Panc1 (cell line): ENCODE measurements at regions not wholly inside any gene's neighbourhood (a gene's known extent, or its start where the extent isn't known, plus 50 kb on each side); places are given as distances from the start of the nearest gene placed in this dataset.

Source experiments
- ATAC-seq: fragments of 200-7000 bp; cut with Tn5 transposase; 2 replicates; pipeline ENCODE4 v1.9.1; 2020; ENCODE audit warnings: mild to moderate bottlenecking, moderate library complexity
- BruUV-seq: library from RNA; stranded (reverse); fragments of 400-500 nt; replicated peaks from 2 replicates; lab custom pipeline; 2021; lab: Mats Ljungman, UMichigan
- CTCF ChIA-PET: fragments of 300-600 bp; sonication (Branson Sonifier 250); formaldehyde crosslinking; loops from one replicate; lab custom pipeline; 2022; ENCODE audit warnings: antibody characterized with exemption; lab: Charles Lee
- POLR2A ChIA-PET: fragments of 300-600 bp; sonication (Branson Sonifier 250); formaldehyde crosslinking; loops from one replicate; lab custom pipeline; 2022; ENCODE audit warnings: antibody characterized with exemption; lab: Charles Lee
- DNase-seq: peaks from one replicate; pipeline ENCODE4 v3.0.0-alpha.2; 2010; ENCODE audit warnings: low read depth, low spot score
- H3K27ac ChIP-seq: 2 replicates; pipeline ENCODE4 v1.5.1; 2011; ENCODE audit warnings: mild to moderate bottlenecking, low read length, inconsistent platforms
- H3K27me3 ChIP-seq: fragments of 200-500 bp; sonication (Bioruptor generic); 2 replicates; pipeline ENCODE4 v1.6.0; 2014; ENCODE audit warnings: low read length, inconsistent platforms; ENCODE audit not compliant: control insufficient read depth, insufficient read depth
- H3K36me3 ChIP-seq: fragments of 200-500 bp; sonication (Bioruptor generic); 2 replicates; pipeline ENCODE4 v1.5.1; 2014; ENCODE audit warnings: inconsistent platforms, mild to moderate bottlenecking, low read length, moderate library complexity; ENCODE audit not compliant: control insufficient read depth, insufficient read depth
- H3K4me1 ChIP-seq: 2 replicates; pipeline ENCODE4 v1.5.1; 2011; ENCODE audit warnings: inconsistent platforms, mild to moderate bottlenecking, low read length, moderate library complexity; ENCODE audit not compliant: control insufficient read depth, insufficient read depth
- H3K4me3 ChIP-seq, 2 experiments: 2 replicates each; pipeline ENCODE4 v1.5.1; 2011 to 2012; ENCODE audit warnings: low read depth in 2 of 2, low read length in 2 of 2, mild to moderate bottlenecking in 2 of 2, inconsistent platforms in 1 of 2, moderate library complexity in 1 of 2
- H3K9me3 ChIP-seq: fragments of 200-500 bp; sonication (Bioruptor generic); 2 replicates; pipeline ENCODE4 v1.5.1; 2014; ENCODE audit warnings: low read depth, mild to moderate bottlenecking, inconsistent platforms, low read length, moderate library complexity; ENCODE audit not compliant: control insufficient read depth, insufficient read depth
- POLR2AphosphoS5 ChIP-seq: IDR thresholded peaks from 2 replicates; pipeline ENCODE4 v1.6.1; 2012; ENCODE audit warnings: mild to moderate bottlenecking, low read depth, low read length, moderate library complexity
- SIN3A ChIP-seq: IDR thresholded peaks from 2 replicates; pipeline ENCODE4 v1.6.1; 2012; ENCODE audit warnings: low read depth, mild to moderate bottlenecking, low read length, moderate library complexity, borderline replicate concordance; ENCODE audit not compliant: insufficient read depth
- TCF7L2 ChIP-seq: IDR thresholded peaks from 2 replicates; pipeline ENCODE4 v1.6.1; 2011; ENCODE audit warnings: mild to moderate bottlenecking, low read depth, low read length, inconsistent platforms
- in situ Hi-C: cut with HindIII; loops from 2 replicates; pipeline ENCODE4 v1.10.0; 2016; ENCODE audit warnings: low sequenced_read_pairs, low pct_unique_long_range_greater_than_20kb
- intact Hi-C: fragments of 100-400 bp; cut with micrococcal nuclease; formaldehyde crosslinking; loops from one replicate; pipeline ENCODE4 v1.10.0; 2022; ENCODE audit not compliant: unreplicated experiment
- TF ChIP-seq, protein P1 (sequence below): fragments of 450-650 bp; IDR thresholded peaks from 2 replicates; pipeline ENCODE4 v1.5.1; 2017; ENCODE audit warnings: mild to moderate bottlenecking
- TF ChIP-seq, protein P2 (sequence below), 2 experiments: IDR thresholded peaks; 2 replicates each; pipeline ENCODE4 v1.6.1; 2011 to 2012; ENCODE audit warnings: low read depth in 2 of 2, control low read depth in 1 of 2, low read length in 1 of 2, mild to moderate bottlenecking in 1 of 2, moderate library complexity in 1 of 2; ENCODE audit not compliant: insufficient read depth in 1 of 2

DNA sequence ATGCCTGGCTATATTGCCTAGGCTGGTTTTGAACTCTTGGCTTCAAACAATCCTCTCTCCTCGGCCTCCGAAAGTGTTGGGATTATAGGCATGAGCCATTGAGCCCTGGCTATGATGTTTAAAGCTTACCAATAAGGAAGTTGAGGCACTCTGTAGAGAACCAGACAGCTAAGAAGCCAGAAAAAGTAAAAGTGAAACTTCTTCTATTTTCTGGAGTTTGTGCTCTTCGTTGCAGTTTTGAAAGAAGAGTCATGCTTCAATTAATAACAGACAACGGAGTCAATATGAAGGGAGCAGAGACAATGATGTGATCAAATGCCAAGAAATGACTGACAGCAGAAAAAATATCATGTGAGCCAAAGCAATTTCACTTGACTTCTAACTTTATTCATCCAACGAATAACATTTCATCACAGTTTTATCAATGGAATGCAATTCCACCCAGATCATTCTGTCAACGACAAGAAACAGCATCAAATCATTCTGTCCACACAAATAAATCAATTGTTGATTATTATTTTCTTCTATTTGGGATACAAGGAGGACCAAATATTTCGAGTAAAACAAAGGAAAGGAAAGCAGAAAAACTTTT, 175.5 kb upstream of the CELF4 start:
- H3K27me3 ChIP-seq = no peaks in the 10 kb centered on the region; the same call in 1 of the 2 replicates
- no TSS peak for BruUV-seq
- H3K4me1 ChIP-seq = no peaks in the 10 kb centered on the region
- TF ChIP-seq, protein P1, sequence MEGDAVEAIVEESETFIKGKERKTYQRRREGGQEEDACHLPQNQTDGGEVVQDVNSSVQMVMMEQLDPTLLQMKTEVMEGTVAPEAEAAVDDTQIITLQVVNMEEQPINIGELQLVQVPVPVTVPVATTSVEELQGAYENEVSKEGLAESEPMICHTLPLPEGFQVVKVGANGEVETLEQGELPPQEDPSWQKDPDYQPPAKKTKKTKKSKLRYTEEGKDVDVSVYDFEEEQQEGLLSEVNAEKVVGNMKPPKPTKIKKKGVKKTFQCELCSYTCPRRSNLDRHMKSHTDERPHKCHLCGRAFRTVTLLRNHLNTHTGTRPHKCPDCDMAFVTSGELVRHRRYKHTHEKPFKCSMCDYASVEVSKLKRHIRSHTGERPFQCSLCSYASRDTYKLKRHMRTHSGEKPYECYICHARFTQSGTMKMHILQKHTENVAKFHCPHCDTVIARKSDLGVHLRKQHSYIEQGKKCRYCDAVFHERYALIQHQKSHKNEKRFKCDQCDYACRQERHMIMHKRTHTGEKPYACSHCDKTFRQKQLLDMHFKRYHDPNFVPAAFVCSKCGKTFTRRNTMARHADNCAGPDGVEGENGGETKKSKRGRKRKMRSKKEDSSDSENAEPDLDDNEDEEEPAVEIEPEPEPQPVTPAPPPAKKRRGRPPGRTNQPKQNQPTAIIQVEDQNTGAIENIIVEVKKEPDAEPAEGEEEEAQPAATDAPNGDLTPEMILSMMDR = no peak
- TF ChIP-seq SIN3A (no peak), TCF7L2 (no peak), POLR2AphosphoS5 (no peak)
- TF ChIP-seq, protein P2, sequence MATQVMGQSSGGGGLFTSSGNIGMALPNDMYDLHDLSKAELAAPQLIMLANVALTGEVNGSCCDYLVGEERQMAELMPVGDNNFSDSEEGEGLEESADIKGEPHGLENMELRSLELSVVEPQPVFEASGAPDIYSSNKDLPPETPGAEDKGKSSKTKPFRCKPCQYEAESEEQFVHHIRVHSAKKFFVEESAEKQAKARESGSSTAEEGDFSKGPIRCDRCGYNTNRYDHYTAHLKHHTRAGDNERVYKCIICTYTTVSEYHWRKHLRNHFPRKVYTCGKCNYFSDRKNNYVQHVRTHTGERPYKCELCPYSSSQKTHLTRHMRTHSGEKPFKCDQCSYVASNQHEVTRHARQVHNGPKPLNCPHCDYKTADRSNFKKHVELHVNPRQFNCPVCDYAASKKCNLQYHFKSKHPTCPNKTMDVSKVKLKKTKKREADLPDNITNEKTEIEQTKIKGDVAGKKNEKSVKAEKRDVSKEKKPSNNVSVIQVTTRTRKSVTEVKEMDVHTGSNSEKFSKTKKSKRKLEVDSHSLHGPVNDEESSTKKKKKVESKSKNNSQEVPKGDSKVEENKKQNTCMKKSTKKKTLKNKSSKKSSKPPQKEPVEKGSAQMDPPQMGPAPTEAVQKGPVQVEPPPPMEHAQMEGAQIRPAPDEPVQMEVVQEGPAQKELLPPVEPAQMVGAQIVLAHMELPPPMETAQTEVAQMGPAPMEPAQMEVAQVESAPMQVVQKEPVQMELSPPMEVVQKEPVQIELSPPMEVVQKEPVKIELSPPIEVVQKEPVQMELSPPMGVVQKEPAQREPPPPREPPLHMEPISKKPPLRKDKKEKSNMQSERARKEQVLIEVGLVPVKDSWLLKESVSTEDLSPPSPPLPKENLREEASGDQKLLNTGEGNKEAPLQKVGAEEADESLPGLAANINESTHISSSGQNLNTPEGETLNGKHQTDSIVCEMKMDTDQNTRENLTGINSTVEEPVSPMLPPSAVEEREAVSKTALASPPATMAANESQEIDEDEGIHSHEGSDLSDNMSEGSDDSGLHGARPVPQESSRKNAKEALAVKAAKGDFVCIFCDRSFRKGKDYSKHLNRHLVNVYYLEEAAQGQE (IDR thresholded peaks at IDR 0.05; ENCODE audit: insufficient read depth in 1 of 2, low read depth in 2 of 2, low read length in 1 of 2) = no peak
- POLR2A ChIA-PET = no interaction called here
- no peaks in the 10 kb centered on the region for H3K36me3 ChIP-seq
- no peak for DNase-seq
- H3K4me3 ChIP-seq = no peak overlapping the region
- no peak overlapping the region for H3K27ac ChIP-seq
- in situ Hi-C loops = no loop called here
- no peak for ATAC-seq
- CTCF ChIA-PET = no interaction called here
- H3K9me3 ChIP-seq = no peaks in the 10 kb centered on the region
- intact Hi-C loops = no loop called here

DNA sequence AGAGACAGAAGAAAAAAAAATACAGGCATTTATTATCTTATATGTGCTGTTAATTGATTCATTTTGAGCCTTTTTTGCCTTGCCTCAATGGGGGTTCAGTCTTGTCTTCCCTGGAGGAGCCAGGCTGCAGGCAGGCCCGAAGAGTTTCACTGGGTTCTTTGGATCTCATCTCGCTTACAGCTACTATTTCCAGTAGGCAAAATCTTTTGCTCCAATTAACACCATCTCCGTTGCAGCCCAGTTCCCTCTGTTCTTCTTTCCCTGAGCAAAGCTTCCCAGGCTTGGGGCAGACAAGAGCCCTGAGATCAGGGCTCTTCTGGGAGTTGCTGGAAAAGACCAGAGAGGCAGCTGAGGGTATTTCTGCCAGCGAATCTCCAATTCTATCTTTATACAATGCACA, 168.8 kb upstream of the CELF4 start:
- intact Hi-C loops = no loop called here
- in situ Hi-C loops = no loop called here
- ATAC-seq (no peak), DNase-seq (no peak)
- ChIA-PET POLR2A (no interaction called here), CTCF (no interaction called here)
- no TSS peak for BruUV-seq
- no peaks in the 10 kb centered on the region for H3K36me3 ChIP-seq
- no peaks in the 10 kb centered on the region for H3K27me3 ChIP-seq
- no peaks in the 10 kb centered on the region for H3K4me1 ChIP-seq
- no peak overlapping the region for H3K27ac ChIP-seq
- H3K4me3 ChIP-seq = no peak overlapping the region
- TF ChIP-seq POLR2AphosphoS5 (no peak), TCF7L2 (no peak), SIN3A (no peak)
- TF ChIP-seq, protein P1 = no peak
- TF ChIP-seq, protein P2 (IDR thresholded peaks at IDR 0.05; ENCODE audit: insufficient read depth in 1 of 2, low read depth in 2 of 2, low read length in 1 of 2) = no peak
- H3K9me3 ChIP-seq = no peaks in the 10 kb centered on the region
